ENCODE measurements at regions not wholly inside any gene's neighbourhood (a gene's known extent, or its start where the extent isn't known, plus 50 kb on each side); places are given as distances from the start of the nearest gene placed in this dataset.
A peak's percentile ranks its signal among the peaks of the same experiment; 100 is the strongest.
"Not testable (repeated sequence)": the region's sequence is repeated elsewhere in the genome, so short reads cannot be mapped to it uniquely, and the experiment has no call there.

- peak; percentile 77 for DNase-seq (ENCODE audit: low spot score)
Observed at GRCh38 chr15:77944002-77944867, 133.3 kb downstream of the TBC1D2B start.

GRCh38 chr15:77942611-77943211, 134.8 kb downstream of the TBC1D2B start:
- no peak for DNase-seq (ENCODE audit: low spot score)

GRCh38 chr15:77941090-77941827, 136.3 kb downstream of the TBC1D2B start:
- not testable (repeated sequence) for DNase-seq (ENCODE audit: low spot score)

- no peak for DNase-seq (ENCODE audit: low spot score)
Observed at GRCh38 chr15:77940381-77940947, 137.0 kb downstream of the TBC1D2B start.

GRCh38 chr15:77939851-77940250, 137.7 kb downstream of the TBC1D2B start:
- DNase-seq (ENCODE audit: low spot score) = no peak

- DNase-seq (ENCODE audit: low spot score) = not testable (repeated sequence)
Observed at GRCh38 chr15:77939026-77939425, 138.5 kb downstream of the TBC1D2B start.

- DNase-seq (ENCODE audit: low spot score) = not testable (repeated sequence)
Observed at GRCh38 chr15:77938546-77938945, 139.0 kb downstream of the TBC1D2B start.

- DNase-seq (ENCODE audit: low spot score) = not testable (repeated sequence)
Observed at GRCh38 chr15:77936567-77936966, 140.9 kb downstream of the TBC1D2B start.

GRCh38 chr15:77934516-77934915, 143.0 kb downstream of the TBC1D2B start:
- not testable (repeated sequence) for DNase-seq (ENCODE audit: low spot score)

- not testable (repeated sequence) for DNase-seq (ENCODE audit: low spot score)
Observed at GRCh38 chr15:77930907-77931306, 146.6 kb downstream of the TBC1D2B start.

- not testable (repeated sequence) for DNase-seq (ENCODE audit: low spot score)
Observed at GRCh38 chr15:77930490-77930889, 147.0 kb downstream of the TBC1D2B start.

- DNase-seq (ENCODE audit: low spot score) = not testable (repeated sequence)
Observed at GRCh38 chr15:77926789-77927188, 150.7 kb downstream of the TBC1D2B start.

GRCh38 chr15:77926296-77926695, 151.2 kb downstream of the TBC1D2B start:
- not testable (repeated sequence) for DNase-seq (ENCODE audit: low spot score)

GRCh38 chr15:77925101-77925500, 152.4 kb downstream of the TBC1D2B start:
- not testable (repeated sequence) for DNase-seq (ENCODE audit: low spot score)

GRCh38 chr15:77921664-77922063, 155.8 kb downstream of the TBC1D2B start:
- DNase-seq (ENCODE audit: low spot score) = no peak

- DNase-seq (ENCODE audit: low spot score) = not testable (repeated sequence)
Observed at GRCh38 chr15:77916966-77917635, 160.4 kb downstream of the TBC1D2B start.

GRCh38 chr15:77915961-77916330, 161.6 kb downstream of the TBC1D2B start:
- not testable (repeated sequence) for DNase-seq (ENCODE audit: low spot score)

- no peak for DNase-seq (ENCODE audit: low spot score)
Observed at GRCh38 chr15:77915261-77915960, 162.1 kb downstream of the TBC1D2B start.

GRCh38 chr15:77914531-77914930, 163.0 kb downstream of the TBC1D2B start:
- not testable (repeated sequence) for DNase-seq (ENCODE audit: low spot score)

GRCh38 chr15:77910030-77910911, 167.2 kb downstream of the TBC1D2B start:
- peak; percentile 84 for DNase-seq (ENCODE audit: low spot score)

All from LoVo (cell line).